ENCODE measurements at regions not wholly inside any gene's neighbourhood (a gene's known extent, or its start where the extent isn't known, plus 50 kb on each side); places are given as distances from the start of the nearest gene placed in this dataset.
A peak's percentile ranks its signal among the peaks of the same experiment; 100 is the strongest.

- H3K27me3 Mint-ChIP-seq (ENCODE audit: low read depth), result peaks cover 96% of the 10 kb centered on the region
- TF ChIP-seq CTCF (IDR thresholded peaks at IDR 0.05; ENCODE audit: unreplicated experiment in 3 of 3), result no peak
- H3K4me1 Mint-ChIP-seq, result peaks cover 18% of the 10 kb centered on the region
- no peaks in the 10 kb centered on the region for H3K36me3 Mint-ChIP-seq (ENCODE audit: low read depth)
- H3K4me3 Mint-ChIP-seq, result peak overlapping the region; percentile 71 to 76 (median 73)
- H3K9me3 Mint-ChIP-seq, result peaks cover 2% of the 10 kb centered on the region
- H3K27ac Mint-ChIP-seq, result no peak overlapping the region
Observed at GRCh38 chr6:27679308-27679963, 206.5 kb upstream of the ZNF184 start.

GRCh38 chr6:27678469-27678868 lies 205.6 kb upstream of the ZNF184 start:
- Mint-ChIP-seq H3K4me1 (peaks cover 18% of the 10 kb centered on the region), H3K4me3 (peak overlapping the region; percentile 33 to 41 (median 34))

GRCh38 chr6:27674882-27675281 lies 202.0 kb upstream of the ZNF184 start:
- peaks cover 24% of the 10 kb centered on the region for H3K4me1 Mint-ChIP-seq
- peaks cover 2% of the 10 kb centered on the region for H3K9me3 Mint-ChIP-seq
- TF ChIP-seq CTCF (IDR thresholded peaks at IDR 0.05; ENCODE audit: unreplicated experiment in 3 of 3), result no peak
- peaks cover 99% of the 10 kb centered on the region for H3K27me3 Mint-ChIP-seq (ENCODE audit: low read depth)
- H3K36me3 Mint-ChIP-seq (ENCODE audit: low read depth), result no peaks in the 10 kb centered on the region
- no peak overlapping the region for H3K4me3 Mint-ChIP-seq
- no peak overlapping the region for H3K27ac Mint-ChIP-seq

More at GRCh38 chr6:27678469-27678868, 205.6 kb upstream of the ZNF184 start:
- no peak for TF ChIP-seq CTCF (IDR thresholded peaks at IDR 0.05; ENCODE audit: unreplicated experiment in 3 of 3)
- Mint-ChIP-seq H3K9me3 (peaks cover 2% of the 10 kb centered on the region), H3K27ac (no peak overlapping the region), H3K27me3 (ENCODE audit: low read depth) (peaks cover 99% of the 10 kb centered on the region), H3K36me3 (ENCODE audit: low read depth) (no peaks in the 10 kb centered on the region)

- H3K4me1 Mint-ChIP-seq, result peaks cover 43% of the 10 kb centered on the region
- peak overlapping the region; percentile 51 to 68 (median 58) for H3K4me3 Mint-ChIP-seq
- no peak for TF ChIP-seq CTCF (IDR thresholded peaks at IDR 0.05; ENCODE audit: unreplicated experiment in 3 of 3)
- no peaks in the 10 kb centered on the region for H3K36me3 Mint-ChIP-seq (ENCODE audit: low read depth)
- peaks cover 99% of the 10 kb centered on the region for H3K27me3 Mint-ChIP-seq (ENCODE audit: low read depth)
- no peak overlapping the region for H3K27ac Mint-ChIP-seq
- H3K9me3 Mint-ChIP-seq, result peaks cover 2% of the 10 kb centered on the region
Observed at GRCh38 chr6:27672113-27672799, 199.4 kb upstream of the ZNF184 start.

- no peaks in the 10 kb centered on the region for H3K36me3 Mint-ChIP-seq (ENCODE audit: low read depth)
- H3K4me3 Mint-ChIP-seq, result peak overlapping the region; percentile 53 to 81 (median 70)
- peaks cover 51% of the 10 kb centered on the region for H3K4me1 Mint-ChIP-seq
- H3K9me3 Mint-ChIP-seq, result peaks cover 2% of the 10 kb centered on the region
- H3K27me3 Mint-ChIP-seq (ENCODE audit: low read depth), result peaks cover 99% of the 10 kb centered on the region
- no peak overlapping the region for H3K27ac Mint-ChIP-seq
- TF ChIP-seq CTCF (IDR thresholded peaks at IDR 0.05; ENCODE audit: unreplicated experiment in 3 of 3), result no peak
Observed at GRCh38 chr6:27669624-27670301, 196.9 kb upstream of the ZNF184 start.
